Nucleus accumbens (tissue), 56 donors: ENCODE measurements at regions not wholly inside any gene's neighbourhood (a gene's known extent, or its start where the extent isn't known, plus 50 kb on each side); places are given as distances from the start of the nearest gene placed in this dataset.
"Not testable (repeated sequence)": the region's sequence is repeated elsewhere in the genome, so short reads cannot be mapped to it uniquely, and the experiment has no call there.

Source experiments
- DNase-seq, 56 donors: peaks; one replicate each; lab custom pipeline; 2025; lab: John Stamatoyannopoulos, UW

- not testable (repeated sequence) for DNase-seq
These were observed 357.3 kb upstream of the WSB1 start for GRCh38 chr17:26936645-26937044.

- DNase-seq: not testable (repeated sequence)
These were observed 356.1 kb upstream of the WSB1 start for GRCh38 chr17:26937750-26938322.

- not testable (repeated sequence) for DNase-seq
These were observed 354.2 kb upstream of the WSB1 start for GRCh38 chr17:26939755-26940154.

- DNase-seq: not testable (repeated sequence)
These were observed 353.3 kb upstream of the WSB1 start for GRCh38 chr17:26940587-26940986.

- no peak for DNase-seq
These were observed 331.4 kb upstream of the WSB1 start for GRCh38 chr17:26962255-26963162.

- DNase-seq: no peak
These were observed 330.8 kb upstream of the WSB1 start for GRCh38 chr17:26963163-26963503.

GRCh38 chr17:26965898-26966624 is 327.9 kb upstream of the WSB1 start:
- not testable (repeated sequence) for DNase-seq

- not testable (repeated sequence) for DNase-seq
These were observed 327.2 kb upstream of the WSB1 start for GRCh38 chr17:26966625-26967179.

GRCh38 chr17:26981845-26982425 is 312.0 kb upstream of the WSB1 start:
- DNase-seq: not testable (repeated sequence)

GRCh38 chr17:26982563-26982962 is 311.4 kb upstream of the WSB1 start:
- not testable (repeated sequence) for DNase-seq

- not testable (repeated sequence) for DNase-seq
These were observed 306.1 kb upstream of the WSB1 start for GRCh38 chr17:26987851-26988250.

- DNase-seq: not testable (repeated sequence)
These were observed 299.3 kb upstream of the WSB1 start for GRCh38 chr17:26994648-26995047.

GRCh38 chr17:26996146-26996916 is 297.6 kb upstream of the WSB1 start:
- DNase-seq: not testable (repeated sequence)

- DNase-seq: not testable (repeated sequence)
These were observed 286.0 kb upstream of the WSB1 start for GRCh38 chr17:27007734-27008531.

- no peak for DNase-seq
These were observed 284.8 kb upstream of the WSB1 start for GRCh38 chr17:27009087-27009486.

- DNase-seq: not testable (repeated sequence)
These were observed 283.8 kb upstream of the WSB1 start for GRCh38 chr17:27010138-27010537.

- DNase-seq: not testable (repeated sequence)
These were observed 263.4 kb upstream of the WSB1 start for GRCh38 chr17:27030552-27030951.

- no peak for DNase-seq
These were observed 255.2 kb upstream of the WSB1 start for GRCh38 chr17:27038676-27039075.

GRCh38 chr17:27045039-27045438 is 248.9 kb upstream of the WSB1 start:
- not testable (repeated sequence) for DNase-seq
